Gastrocnemius medialis (tissue), 4 donors: ENCODE measurements at regions not wholly inside any gene's neighbourhood (a gene's known extent, or its start where the extent isn't known, plus 50 kb on each side); places are given as distances from the start of the nearest gene placed in this dataset.
"Not testable (repeated sequence)": the region's sequence is repeated elsewhere in the genome, so short reads cannot be mapped to it uniquely, and the experiment has no call there.

Experiments
- ATAC-seq, 2 donors: fragments of 150-250 bp; one replicate each; pipeline ENCODE4 v1.9.1; 2016
- DNase-seq, 2 donors: peaks; one replicate each; pipeline ENCODE4 v3.0.0-alpha.2; 2019
- H3K27ac ChIP-seq, 4 donors: fragments of 200-600 bp; sonication (generic); 1 replicate in 1 of 4; 2 replicates in 3 of 4; pipeline ENCODE4 v1.5.1; 2016 to 2018; ENCODE audit warnings: mild to moderate bottlenecking in 2 of 4, moderate library complexity in 1 of 4
- H3K27me3 ChIP-seq, 3 donors: fragments of 200-600 bp; sonication (generic) in 2 of 3; 1 replicate in 1 of 3; 2 replicates in 2 of 3; pipeline versions ENCODE4 v1.5.1 to v1.6.0; 2016 to 2019; ENCODE audit warnings: mild to moderate bottlenecking in 1 of 3, moderate library complexity in 1 of 3
- H3K36me3 ChIP-seq, 2 donors: fragments of 200-600 bp; sonication (generic) in 1 of 2; one replicate each; pipeline ENCODE4 v1.5.1; 2017 to 2018
- H3K4me1 ChIP-seq, 2 donors: fragments of 200-600 bp; sonication (generic) in 1 of 2; one replicate each; pipeline ENCODE4 v1.5.1; 2016 to 2017; ENCODE audit warnings: mild to moderate bottlenecking in 2 of 2
- H3K4me3 ChIP-seq, 4 donors: fragments of 200-600 bp; sonication (generic) in 3 of 4; 1 replicate in 1 of 4; 2 replicates in 3 of 4; pipeline ENCODE4 v1.5.1; 2016 to 2019; ENCODE audit warnings: mild to moderate bottlenecking in 2 of 4
- H3K9me3 ChIP-seq, 3 donors: fragments of 200-600 bp; sonication (generic) in 2 of 3; 1 replicate in 1 of 3; 2 replicates in 2 of 3; pipeline ENCODE4 v1.5.1; 2016 to 2019
- CTCF ChIP-seq, 5 experiments: fragments of 450-650 bp in 3 of 5; fragments of 200-600 bp in 2 of 5; sonication (generic) in 2 of 5; IDR thresholded peaks in 4 of 5; conservative IDR thresholded peaks in 1 of 5; 1 replicate in 4 of 5; 2 replicates in 1 of 5; pipeline ENCODE4 v1.5.1; 2016 to 2019; ENCODE audit warnings: antibody characterized with exemption in 5 of 5, mild to moderate bottlenecking in 3 of 5, moderate library complexity in 3 of 5
- POLR2A ChIP-seq, 2 donors: fragments of 450-650 bp; IDR thresholded peaks; one replicate each; pipeline ENCODE4 v1.6.1; 2017; ENCODE audit warnings: antibody characterized with exemption in 2 of 2, mild to moderate bottlenecking in 2 of 2, moderate library complexity in 2 of 2
- in situ Hi-C, 4 donors: fragments of 200-750 bp; cut with MboI; loops; one replicate each; pipeline versions ENCODE4 v1.15.0 to v1.8.0; 2017; ENCODE audit warnings: low sequenced_read_pairs in 4 of 4
- intact Hi-C: fragments of 100-400 bp; cut with DNase I; formaldehyde crosslinking; loops from one replicate; pipeline ENCODE4 v1.15.1; 2023; ENCODE audit warnings: low total_unique reads

DNA sequence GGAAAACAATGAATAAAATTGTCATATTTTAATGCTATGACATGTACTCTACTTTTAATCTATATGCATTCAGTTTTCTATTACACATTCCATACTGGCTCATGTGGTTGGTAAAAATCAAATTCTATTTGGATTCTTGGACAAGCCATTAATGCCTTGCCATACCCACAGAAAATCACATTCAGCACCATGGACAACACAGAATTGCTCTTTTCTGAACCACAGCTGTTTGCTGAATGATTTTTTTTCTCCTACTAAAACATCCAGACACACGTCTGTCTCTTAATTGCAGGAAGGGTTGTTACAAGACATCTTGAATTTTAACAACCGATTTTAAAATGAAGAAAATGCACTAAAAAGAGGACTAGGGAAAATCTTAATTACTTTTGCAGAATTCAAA is 675.6 kb downstream of the BRINP1 start:
- H3K4me3 ChIP-seq, result no peak overlapping the region
- H3K36me3 ChIP-seq, result no peaks in the 10 kb centered on the region
- H3K27me3 ChIP-seq, result no peaks in the 10 kb centered on the region
- no peaks in the 10 kb centered on the region for H3K9me3 ChIP-seq
- ATAC-seq (no peak), DNase-seq (no peak)
- no peak overlapping the region for H3K27ac ChIP-seq
- in situ Hi-C loops, result loop anchor here in 1 of 4 donors (25.0 kb wide), 1 partner anchor 106 kb away; no protein-coding TSS in a partner anchor
- TF ChIP-seq POLR2A (IDR thresholded peaks at IDR 0.05) (no peak), CTCF (IDR thresholded peaks at IDR 0.05 in 4 of 5, conservative IDR thresholded peaks at IDR 0.05 in 1 of 5) (no peak)
- no peaks in the 10 kb centered on the region for H3K4me1 ChIP-seq
- intact Hi-C loops, result no loop called here

GRCh38 chr9:118695249-118695648 is 674.0 kb downstream of the BRINP1 start:
- H3K4me1 ChIP-seq, H3K9me3 ChIP-seq, DNase-seq, ATAC-seq, H3K27me3 ChIP-seq, intact Hi-C loops, H3K36me3 ChIP-seq, H3K27ac ChIP-seq, H3K4me3 ChIP-seq: not testable (repeated sequence)
- in situ Hi-C loops, result loop anchor here in 1 of 4 donors (25.0 kb wide), 1 partner anchor 108 kb away; no protein-coding TSS in a partner anchor

GRCh38 chr9:118701985-118702384 is 667.2 kb downstream of the BRINP1 start:
- intact Hi-C loops (no loop called here), in situ Hi-C loops (no loop called here)
- TF ChIP-seq CTCF (IDR thresholded peaks at IDR 0.05 in 4 of 5, conservative IDR thresholded peaks at IDR 0.05 in 1 of 5), result no peak
- TF ChIP-seq POLR2A (IDR thresholded peaks at IDR 0.05), result no peak
- ATAC-seq, result no peak
- H3K27ac ChIP-seq, result no peak overlapping the region
- no peak overlapping the region for H3K4me3 ChIP-seq
- no peak for DNase-seq
- no peaks in the 10 kb centered on the region for H3K9me3 ChIP-seq
- no peaks in the 10 kb centered on the region for H3K36me3 ChIP-seq
- no peaks in the 10 kb centered on the region for H3K4me1 ChIP-seq
- H3K27me3 ChIP-seq, result no peaks in the 10 kb centered on the region

- H3K4me3 ChIP-seq, result no peak overlapping the region
- TF ChIP-seq CTCF (IDR thresholded peaks at IDR 0.05 in 4 of 5, conservative IDR thresholded peaks at IDR 0.05 in 1 of 5) (no peak), POLR2A (IDR thresholded peaks at IDR 0.05) (no peak)
- in situ Hi-C loops, result no loop called here
- H3K36me3 ChIP-seq, result no peaks in the 10 kb centered on the region
- DNase-seq (no peak), ATAC-seq (no peak)
- H3K27ac ChIP-seq, result no peak overlapping the region
- H3K4me1 ChIP-seq, result no peaks in the 10 kb centered on the region
- H3K27me3 ChIP-seq, result no peaks in the 10 kb centered on the region
- H3K9me3 ChIP-seq, result no peaks in the 10 kb centered on the region
- intact Hi-C loops, result no loop called here
These were observed 657.4 kb downstream of the BRINP1 start for GRCh38 chr9:118711843-118712242.

DNA sequence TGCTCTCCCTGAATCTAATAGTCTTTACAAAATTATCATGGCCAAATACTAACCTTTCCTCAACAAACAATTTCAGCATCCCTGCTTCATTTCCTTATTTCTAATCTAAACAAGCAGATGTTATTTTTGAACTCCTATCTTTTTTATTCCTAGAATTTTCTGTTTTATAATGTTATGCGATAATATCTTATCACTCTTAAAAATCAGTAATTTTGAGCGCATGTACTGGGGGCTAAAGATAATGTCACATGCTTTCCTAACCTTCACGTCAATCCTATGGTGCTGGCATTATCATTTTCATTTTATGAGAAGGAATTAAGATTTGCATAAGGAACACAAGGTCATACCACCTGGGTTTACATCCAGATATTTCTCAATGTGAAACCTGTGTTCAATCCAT is 648.0 kb downstream of the BRINP1 start:
- H3K27me3 ChIP-seq, result no peaks in the 10 kb centered on the region
- no peak overlapping the region for H3K27ac ChIP-seq
- TF ChIP-seq CTCF (IDR thresholded peaks at IDR 0.05 in 4 of 5, conservative IDR thresholded peaks at IDR 0.05 in 1 of 5), result no peak
- TF ChIP-seq POLR2A (IDR thresholded peaks at IDR 0.05), result no peak
- H3K9me3 ChIP-seq, result no peaks in the 10 kb centered on the region
- intact Hi-C loops, result no loop called here
- H3K4me1 ChIP-seq, result no peaks in the 10 kb centered on the region
- no peak for DNase-seq
- in situ Hi-C loops, result no loop called here
- no peak overlapping the region for H3K4me3 ChIP-seq
- no peak for ATAC-seq
- no peaks in the 10 kb centered on the region for H3K36me3 ChIP-seq
